Liver (tissue), 8 donors: ENCODE measurements at regions not wholly inside any gene's neighbourhood (a gene's known extent, or its start where the extent isn't known, plus 50 kb on each side); places are given as distances from the start of the nearest gene placed in this dataset.

Source experiments
- DNase-seq: peaks from one replicate; pipeline ENCODE4 v3.0.0-alpha.2; 2017; ENCODE audit warnings: low spot score
- H3K27ac ChIP-seq, 2 donors: one replicate each; pipeline ENCODE4 v1.7.0; 2013; ENCODE audit warnings: inconsistent platforms in 2 of 2, low read length in 2 of 2, control low read depth in 1 of 2, low read depth in 1 of 2, mild to moderate bottlenecking in 1 of 2
- H3K27me3 ChIP-seq, 4 donors: one replicate each; pipeline versions ENCODE4 v1.6.1 to v1.7.0; 2013; ENCODE audit warnings: low read length in 3 of 4, inconsistent platforms in 1 of 4, mild to moderate bottlenecking in 1 of 4, moderate library complexity in 1 of 4; ENCODE audit not compliant: control insufficient read depth in 4 of 4, insufficient read depth in 4 of 4
- H3K36me3 ChIP-seq, 4 donors: one replicate each; pipeline versions ENCODE4 v1.6.1 to v1.7.0; 2013; ENCODE audit warnings: low read length in 3 of 4, mild to moderate bottlenecking in 3 of 4, low read depth in 1 of 4, moderate library complexity in 1 of 4; ENCODE audit not compliant: control insufficient read depth in 4 of 4, insufficient read depth in 3 of 4
- H3K4me1 ChIP-seq, 4 donors: one replicate each; pipeline versions ENCODE4 v1.6.1 to v1.7.0; 2013; ENCODE audit warnings: low read length in 3 of 4, mild to moderate bottlenecking in 3 of 4, moderate library complexity in 1 of 4; ENCODE audit not compliant: control insufficient read depth in 4 of 4, insufficient read depth in 4 of 4
- H3K4me3 ChIP-seq, 3 donors: one replicate each; pipeline versions ENCODE4 v1.6.1 to v1.7.0; 2013; ENCODE audit warnings: low read length in 3 of 3, control low read depth in 1 of 3, low read depth in 1 of 3, mild to moderate bottlenecking in 1 of 3
- H3K9ac ChIP-seq, 2 donors: one replicate each; pipeline ENCODE4 v1.7.0; 2013; ENCODE audit warnings: low read length in 2 of 2, mild to moderate bottlenecking in 2 of 2, moderate library complexity in 2 of 2, control low read depth in 1 of 2, low read depth in 1 of 2
- H3K9me3 ChIP-seq, 4 donors: one replicate each; pipeline versions ENCODE4 v1.6.1 to v1.7.0; 2013; ENCODE audit warnings: low read length in 3 of 4; ENCODE audit not compliant: control insufficient read depth in 4 of 4
- EGR1 ChIP-seq, 2 donors: IDR thresholded peaks; 2 replicates each; pipeline ENCODE4 v1.6.1; 2016 to 2018; ENCODE audit warnings: antibody characterized with exemption in 2 of 2, low read depth in 2 of 2
- FOXA1 ChIP-seq: IDR thresholded peaks from 2 replicates; pipeline ENCODE4 v1.6.1; 2016; ENCODE audit warnings: antibody characterized with exemption
- FOXA2 ChIP-seq: IDR thresholded peaks from 2 replicates; pipeline ENCODE4 v1.6.1; 2016; ENCODE audit warnings: antibody characterized with exemption
- GABPA ChIP-seq, 2 donors: IDR thresholded peaks in 1 of 2; conservative IDR thresholded peaks in 1 of 2; 2 replicates each; pipeline ENCODE4 v1.6.1; 2016; ENCODE audit warnings: antibody characterized with exemption in 2 of 2, mild to moderate bottlenecking in 1 of 2, moderate library complexity in 1 of 2
- HNF4A ChIP-seq, 2 donors: conservative IDR thresholded peaks; 2 replicates each; pipeline ENCODE4 v1.6.1; 2016; ENCODE audit warnings: antibody characterized with exemption in 2 of 2, mild to moderate bottlenecking in 2 of 2
- HNF4G ChIP-seq: IDR thresholded peaks from 2 replicates; pipeline ENCODE4 v1.6.1; 2016; ENCODE audit warnings: antibody characterized with exemption
- JUND ChIP-seq, 2 donors: IDR thresholded peaks; 2 replicates each; pipeline ENCODE4 v1.6.1; 2016; ENCODE audit warnings: antibody characterized with exemption in 2 of 2
- NR2F2 ChIP-seq: IDR thresholded peaks from 2 replicates; pipeline ENCODE4 v1.6.1; 2016; ENCODE audit warnings: antibody characterized with exemption
- RAD21 ChIP-seq, 2 donors: IDR thresholded peaks; 2 replicates each; pipeline ENCODE4 v1.6.1; 2016; ENCODE audit warnings: antibody characterized with exemption in 2 of 2, mild to moderate bottlenecking in 2 of 2
- RXRA ChIP-seq, 2 donors: IDR thresholded peaks; 2 replicates each; pipeline ENCODE4 v1.6.1; 2017 to 2018; ENCODE audit warnings: antibody characterized with exemption in 2 of 2, mild to moderate bottlenecking in 1 of 2
- SP1 ChIP-seq: IDR thresholded peaks from 2 replicates; pipeline ENCODE4 v1.6.1; 2018; ENCODE audit warnings: antibody characterized with exemption, mild to moderate bottlenecking
- TAF1 ChIP-seq: conservative IDR thresholded peaks from 2 replicates; pipeline ENCODE4 v1.6.1; 2016; ENCODE audit warnings: antibody characterized with exemption, mild to moderate bottlenecking
- YY1 ChIP-seq: IDR thresholded peaks from 2 replicates; pipeline ENCODE4 v1.6.1; 2016; ENCODE audit warnings: antibody characterized with exemption, mild to moderate bottlenecking
- WGBS: extraction: QIAGEN DNeasy Blood & Tissue Kit; methylation state at CpG from one replicate; pipeline ENCODE4 v1.1.7; 2013; 5-methylcytosine and 5-hydroxymethylcytosine counted together
- TF ChIP-seq, protein P1 (sequence below): IDR thresholded peaks from 2 replicates; pipeline ENCODE4 v1.6.1; 2016; ENCODE audit warnings: antibody characterized with exemption, mild to moderate bottlenecking
- TF ChIP-seq, protein P2 (sequence below): IDR thresholded peaks from 2 replicates; pipeline ENCODE4 v1.6.1; 2016; ENCODE audit warnings: antibody characterized with exemption
- TF ChIP-seq, protein P3 (sequence below): fragments of 150-350 bp; IDR thresholded peaks from 2 replicates; pipeline ENCODE4 v1.5.1; 2017; ENCODE audit warnings: improper control_type of control experiment, low read depth, low read length; ENCODE audit not compliant: missing input control
- TF ChIP-seq, protein P4 (sequence below): IDR thresholded peaks from 2 replicates; pipeline ENCODE4 v1.6.1; 2016; ENCODE audit warnings: antibody characterized with exemption
- donor health status: healthy.
- donor health status: healthy.
- donor health status: healthy.
- donor health status: healthy.
- donor health status: healthy.

DNA sequence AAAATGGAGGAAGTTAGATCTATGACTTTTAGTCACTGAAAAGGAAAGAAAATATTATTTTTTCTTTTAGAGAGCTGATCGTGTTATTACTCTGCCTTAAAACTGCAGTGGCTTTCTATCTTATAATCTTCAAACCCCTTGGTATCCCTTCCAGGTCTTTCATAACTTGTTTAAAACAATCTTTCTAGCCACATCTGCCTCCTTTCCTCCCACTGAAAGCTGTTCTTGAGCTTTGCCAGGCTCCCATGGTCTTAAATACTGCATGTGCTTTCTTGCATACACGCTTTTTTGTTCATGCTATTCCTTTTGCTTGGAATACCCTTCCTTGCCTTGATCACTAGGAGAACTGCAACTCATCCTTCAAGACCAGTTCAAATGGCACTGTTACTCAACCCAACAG, 65.9 kb upstream of the GADD45A start:
- WGBS: 57% methylated on average over 2 of the region's 2 CpGs
- H3K4me1 ChIP-seq: peaks cover 0 to 3% (median 0%) of the 10 kb centered on the region in 4 donors
- H3K27ac ChIP-seq: no peak overlapping the region
- no peak for DNase-seq
- no peaks in the 10 kb centered on the region for H3K9me3 ChIP-seq
- TF ChIP-seq, protein P1, sequence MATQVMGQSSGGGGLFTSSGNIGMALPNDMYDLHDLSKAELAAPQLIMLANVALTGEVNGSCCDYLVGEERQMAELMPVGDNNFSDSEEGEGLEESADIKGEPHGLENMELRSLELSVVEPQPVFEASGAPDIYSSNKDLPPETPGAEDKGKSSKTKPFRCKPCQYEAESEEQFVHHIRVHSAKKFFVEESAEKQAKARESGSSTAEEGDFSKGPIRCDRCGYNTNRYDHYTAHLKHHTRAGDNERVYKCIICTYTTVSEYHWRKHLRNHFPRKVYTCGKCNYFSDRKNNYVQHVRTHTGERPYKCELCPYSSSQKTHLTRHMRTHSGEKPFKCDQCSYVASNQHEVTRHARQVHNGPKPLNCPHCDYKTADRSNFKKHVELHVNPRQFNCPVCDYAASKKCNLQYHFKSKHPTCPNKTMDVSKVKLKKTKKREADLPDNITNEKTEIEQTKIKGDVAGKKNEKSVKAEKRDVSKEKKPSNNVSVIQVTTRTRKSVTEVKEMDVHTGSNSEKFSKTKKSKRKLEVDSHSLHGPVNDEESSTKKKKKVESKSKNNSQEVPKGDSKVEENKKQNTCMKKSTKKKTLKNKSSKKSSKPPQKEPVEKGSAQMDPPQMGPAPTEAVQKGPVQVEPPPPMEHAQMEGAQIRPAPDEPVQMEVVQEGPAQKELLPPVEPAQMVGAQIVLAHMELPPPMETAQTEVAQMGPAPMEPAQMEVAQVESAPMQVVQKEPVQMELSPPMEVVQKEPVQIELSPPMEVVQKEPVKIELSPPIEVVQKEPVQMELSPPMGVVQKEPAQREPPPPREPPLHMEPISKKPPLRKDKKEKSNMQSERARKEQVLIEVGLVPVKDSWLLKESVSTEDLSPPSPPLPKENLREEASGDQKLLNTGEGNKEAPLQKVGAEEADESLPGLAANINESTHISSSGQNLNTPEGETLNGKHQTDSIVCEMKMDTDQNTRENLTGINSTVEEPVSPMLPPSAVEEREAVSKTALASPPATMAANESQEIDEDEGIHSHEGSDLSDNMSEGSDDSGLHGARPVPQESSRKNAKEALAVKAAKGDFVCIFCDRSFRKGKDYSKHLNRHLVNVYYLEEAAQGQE: no peak
- TF ChIP-seq, protein P2, sequence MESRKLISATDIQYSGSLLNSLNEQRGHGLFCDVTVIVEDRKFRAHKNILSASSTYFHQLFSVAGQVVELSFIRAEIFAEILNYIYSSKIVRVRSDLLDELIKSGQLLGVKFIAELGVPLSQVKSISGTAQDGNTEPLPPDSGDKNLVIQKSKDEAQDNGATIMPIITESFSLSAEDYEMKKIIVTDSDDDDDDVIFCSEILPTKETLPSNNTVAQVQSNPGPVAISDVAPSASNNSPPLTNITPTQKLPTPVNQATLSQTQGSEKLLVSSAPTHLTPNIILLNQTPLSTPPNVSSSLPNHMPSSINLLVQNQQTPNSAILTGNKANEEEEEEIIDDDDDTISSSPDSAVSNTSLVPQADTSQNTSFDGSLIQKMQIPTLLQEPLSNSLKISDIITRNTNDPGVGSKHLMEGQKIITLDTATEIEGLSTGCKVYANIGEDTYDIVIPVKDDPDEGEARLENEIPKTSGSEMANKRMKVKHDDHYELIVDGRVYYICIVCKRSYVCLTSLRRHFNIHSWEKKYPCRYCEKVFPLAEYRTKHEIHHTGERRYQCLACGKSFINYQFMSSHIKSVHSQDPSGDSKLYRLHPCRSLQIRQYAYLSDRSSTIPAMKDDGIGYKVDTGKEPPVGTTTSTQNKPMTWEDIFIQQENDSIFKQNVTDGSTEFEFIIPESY: no peak
- no peak for TF ChIP-seq FOXA2
- TF ChIP-seq JUND (IDR thresholded peaks at IDR 0.05): no peak
- TF ChIP-seq, protein P3, sequence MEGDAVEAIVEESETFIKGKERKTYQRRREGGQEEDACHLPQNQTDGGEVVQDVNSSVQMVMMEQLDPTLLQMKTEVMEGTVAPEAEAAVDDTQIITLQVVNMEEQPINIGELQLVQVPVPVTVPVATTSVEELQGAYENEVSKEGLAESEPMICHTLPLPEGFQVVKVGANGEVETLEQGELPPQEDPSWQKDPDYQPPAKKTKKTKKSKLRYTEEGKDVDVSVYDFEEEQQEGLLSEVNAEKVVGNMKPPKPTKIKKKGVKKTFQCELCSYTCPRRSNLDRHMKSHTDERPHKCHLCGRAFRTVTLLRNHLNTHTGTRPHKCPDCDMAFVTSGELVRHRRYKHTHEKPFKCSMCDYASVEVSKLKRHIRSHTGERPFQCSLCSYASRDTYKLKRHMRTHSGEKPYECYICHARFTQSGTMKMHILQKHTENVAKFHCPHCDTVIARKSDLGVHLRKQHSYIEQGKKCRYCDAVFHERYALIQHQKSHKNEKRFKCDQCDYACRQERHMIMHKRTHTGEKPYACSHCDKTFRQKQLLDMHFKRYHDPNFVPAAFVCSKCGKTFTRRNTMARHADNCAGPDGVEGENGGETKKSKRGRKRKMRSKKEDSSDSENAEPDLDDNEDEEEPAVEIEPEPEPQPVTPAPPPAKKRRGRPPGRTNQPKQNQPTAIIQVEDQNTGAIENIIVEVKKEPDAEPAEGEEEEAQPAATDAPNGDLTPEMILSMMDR: no peak
- no peak for TF ChIP-seq GABPA (IDR thresholded peaks at IDR 0.05 in 1 of 2, conservative IDR thresholded peaks at IDR 0.05 in 1 of 2)
- TF ChIP-seq FOXA1: no peak
- TF ChIP-seq RXRA (IDR thresholded peaks at IDR 0.05): no peak
- no peak for TF ChIP-seq HNF4G
- no peak for TF ChIP-seq EGR1 (IDR thresholded peaks at IDR 0.05; ENCODE audit: low read depth in 2 of 2)
- TF ChIP-seq, protein P4, sequence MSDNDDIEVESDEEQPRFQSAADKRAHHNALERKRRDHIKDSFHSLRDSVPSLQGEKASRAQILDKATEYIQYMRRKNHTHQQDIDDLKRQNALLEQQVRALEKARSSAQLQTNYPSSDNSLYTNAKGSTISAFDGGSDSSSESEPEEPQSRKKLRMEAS: no peak
- TF ChIP-seq HNF4A (conservative IDR thresholded peaks at IDR 0.05): no peak
- TF ChIP-seq TAF1: no peak
- no peak for TF ChIP-seq YY1
- no peak for TF ChIP-seq RAD21 (IDR thresholded peaks at IDR 0.05)
- H3K9ac ChIP-seq: no peak overlapping the region
- no peaks in the 10 kb centered on the region for H3K27me3 ChIP-seq
- H3K4me3 ChIP-seq: no peak overlapping the region
- H3K36me3 ChIP-seq: no peaks in the 10 kb centered on the region

DNA sequence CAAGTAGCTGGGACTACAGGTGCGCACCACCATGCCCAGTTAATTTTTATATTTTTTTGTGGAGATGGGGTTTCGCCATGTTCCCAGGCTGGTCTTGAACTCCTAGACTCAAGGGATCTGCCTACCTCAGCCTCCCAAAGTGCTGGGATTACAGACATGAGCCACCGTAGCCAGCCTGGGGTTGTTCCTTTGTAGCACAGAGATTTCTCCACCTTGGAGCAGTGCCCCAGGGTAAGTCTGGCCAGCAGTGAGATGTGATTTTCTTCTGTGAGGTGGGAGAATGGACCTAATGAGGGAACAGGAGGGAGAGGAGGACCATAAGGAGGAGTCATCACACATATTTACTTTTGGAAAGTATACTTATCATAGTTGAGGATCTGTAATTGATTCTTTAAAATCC, 61.1 kb upstream of the GADD45A start:
- 97% methylated on average over 3 of the region's 3 CpGs for WGBS
- no peaks in the 10 kb centered on the region for H3K4me1 ChIP-seq
- H3K9me3 ChIP-seq: no peaks in the 10 kb centered on the region
- no peak overlapping the region for H3K4me3 ChIP-seq
- H3K36me3 ChIP-seq: no peaks in the 10 kb centered on the region
- no peak overlapping the region for H3K27ac ChIP-seq
- H3K27me3 ChIP-seq: no peaks in the 10 kb centered on the region
- no peak for DNase-seq
- no peak overlapping the region for H3K9ac ChIP-seq
- TF ChIP-seq RXRA (IDR thresholded peaks at IDR 0.05) (no peak), SP1 (no peak), EGR1 (IDR thresholded peaks at IDR 0.05; ENCODE audit: low read depth in 2 of 2) (no peak), RAD21 (IDR thresholded peaks at IDR 0.05) (no peak), FOXA2 (no peak), NR2F2 (no peak), JUND (IDR thresholded peaks at IDR 0.05) (no peak)
- TF ChIP-seq, protein P3: no peak
- TF ChIP-seq, protein P1: no peak
- TF ChIP-seq, protein P2: no peak
